Motor neuron (in vitro differentiated cells): ENCODE measurements at regions not wholly inside any gene's neighbourhood (a gene's known extent, or its start where the extent isn't known, plus 50 kb on each side); places are given as distances from the start of the nearest gene placed in this dataset.

Experiments
- ATAC-seq, 8 experiments: fragments of 200-7000 bp; cut with Tn5 transposase; replicated peaks in 6 of 8; 2 replicates each; pipeline ENCODE4 v1.8.0; 2021; ENCODE audit warnings: mild to moderate bottlenecking in 8 of 8, moderate library complexity in 8 of 8
- H3K27ac ChIP-seq, 2 donors: fragments of 250-450 bp; sonication (Bioruptor Pico); 2 replicates each; pipeline ENCODE4 v1.9.0; 2021; ENCODE audit warnings: antibody characterized with exemption in 2 of 2, mild to moderate bottlenecking in 2 of 2, moderate library complexity in 1 of 2
- H3K4me1 ChIP-seq, 2 donors: fragments of 250-450 bp; sonication (Bioruptor Pico); replicated peaks in 1 of 2; 2 replicates each; pipeline ENCODE4 v1.6.1; 2021; ENCODE audit warnings: antibody characterized with exemption in 2 of 2, mild to moderate bottlenecking in 2 of 2, moderate library complexity in 1 of 2
- H3K4me3 ChIP-seq, 5 donors: fragments of 250-450 bp; sonication (Bioruptor Pico); 2 replicates each; pipeline ENCODE4 v1.9.0; 2021; ENCODE audit warnings: antibody characterized with exemption in 5 of 5, mild to moderate bottlenecking in 5 of 5, moderate library complexity in 4 of 5
- WGBS, 10 experiments: fragments of 450-650 bp; shearing (Covaris generic); methylation state at CpG; one replicate each; pipeline ENCODE4 v1.0.0; 2022; 5-methylcytosine and 5-hydroxymethylcytosine counted together
- in situ Hi-C, 9 experiments: fragments of 400-800 bp; cut with MboI; loops; one replicate each; pipeline ENCODE4 v1.15.0; 2021; ENCODE audit warnings: low sequenced_read_pairs in 9 of 9, low pct_unique_long_range_greater_than_20kb in 2 of 9; ENCODE audit not compliant: unreplicated experiment in 9 of 9

DNA sequence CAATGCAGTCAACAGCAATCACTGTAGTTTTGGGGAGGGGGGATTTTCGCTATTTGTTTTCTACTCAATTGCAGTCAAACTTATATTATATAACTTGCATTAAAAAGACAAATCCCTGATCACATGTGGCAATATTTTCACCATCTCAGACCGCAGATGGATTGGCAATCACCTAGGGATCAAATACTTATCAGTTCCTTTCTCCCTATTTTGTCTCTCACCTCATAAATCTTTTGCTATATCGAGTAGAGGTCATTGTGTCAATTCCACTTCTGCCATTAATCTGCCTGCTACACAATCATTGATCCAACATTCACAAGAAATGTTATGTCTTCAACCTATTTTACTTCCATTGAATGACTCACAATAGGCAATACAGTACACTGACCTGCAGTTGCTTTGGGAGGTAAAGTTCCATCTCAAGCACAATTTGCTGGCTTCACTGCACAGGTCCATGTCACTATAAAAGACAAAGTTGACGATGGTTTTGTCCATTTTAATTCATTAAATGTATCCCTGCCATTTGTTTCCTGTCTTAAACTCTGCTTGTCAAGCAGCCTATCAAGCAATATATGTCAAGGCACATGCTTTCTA lies 415.8 kb upstream of the PCDH9 start:
- Histone ChIP-seq H3K27ac (no peak overlapping the region), H3K4me3 (no peak overlapping the region), H3K4me1 (peaks cover 0 to 7% of the 10 kb centered on the region in 2 donors)
- 4 to 86% (median 60%) methylated on average over 2 to 4 of the region's 4 CpGs for WGBS, 10 experiments
- in situ Hi-C loops: no loop called here
- ATAC-seq: peak in 5 of 8 experiments; percentile 49 to 89 (median 78)

DNA sequence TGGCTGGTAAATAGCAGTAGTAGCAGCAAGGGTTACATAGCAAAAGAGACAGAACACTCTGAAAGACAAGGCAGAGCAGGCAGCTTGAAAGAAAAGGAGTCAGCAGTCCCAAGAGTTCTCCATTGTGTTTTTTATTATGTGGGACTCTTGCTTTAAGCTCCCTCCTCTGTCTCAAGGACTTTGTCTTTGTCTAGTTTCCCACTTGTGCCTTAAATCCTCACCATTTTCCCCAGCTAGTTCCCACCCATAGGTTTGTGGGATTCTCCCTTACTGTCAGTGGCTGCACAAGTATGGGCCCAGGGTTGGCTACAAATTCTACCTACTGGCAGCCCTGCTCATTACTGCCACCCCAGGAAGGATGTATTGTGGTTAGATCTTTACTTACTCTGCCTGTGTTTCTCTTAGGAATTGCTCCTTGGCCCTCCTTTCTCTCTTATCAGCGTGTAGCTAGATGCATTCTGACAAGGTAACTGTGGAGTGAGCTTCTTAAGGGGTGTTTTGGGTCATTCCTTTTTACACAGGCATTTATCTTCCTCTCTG lies 413.4 kb upstream of the PCDH9 start:
- in situ Hi-C loops: no loop called here
- Histone ChIP-seq H3K4me1 (peaks cover 0 to 7% of the 10 kb centered on the region in 2 donors), H3K4me3 (no peak overlapping the region), H3K27ac (no peak overlapping the region)
- 0 to 100% (median 67%) methylated on average over 1 of the region's 1 CpG; no CpG with 5 or more reads in 5 of the 10 experiments for WGBS, 10 experiments
- no peak for ATAC-seq

DNA sequence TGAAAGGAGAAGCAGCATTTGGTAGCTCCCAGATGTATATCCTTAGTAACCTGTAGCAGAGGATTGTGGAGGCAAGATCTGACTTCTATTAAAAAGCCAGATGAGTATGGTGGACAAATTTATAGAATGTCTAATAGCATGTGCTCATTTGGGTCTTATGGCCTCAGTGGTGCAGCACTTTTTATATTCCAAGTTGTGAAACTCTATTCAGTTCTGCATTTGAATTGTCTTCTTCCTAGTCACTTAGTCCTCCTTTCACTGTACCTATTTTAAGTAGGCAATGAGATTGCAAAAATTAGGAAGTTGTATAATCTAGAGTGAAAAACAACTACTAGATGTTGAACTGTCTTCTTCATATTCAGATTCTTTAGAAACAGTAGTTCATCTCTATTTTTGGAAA lies 412.5 kb upstream of the PCDH9 start:
- ATAC-seq: no peak
- Histone ChIP-seq H3K27ac (no peak overlapping the region), H3K4me3 (no peak overlapping the region), H3K4me1 (peaks cover 0 to 7% of the 10 kb centered on the region in 2 donors)
- in situ Hi-C loops: no loop called here

DNA sequence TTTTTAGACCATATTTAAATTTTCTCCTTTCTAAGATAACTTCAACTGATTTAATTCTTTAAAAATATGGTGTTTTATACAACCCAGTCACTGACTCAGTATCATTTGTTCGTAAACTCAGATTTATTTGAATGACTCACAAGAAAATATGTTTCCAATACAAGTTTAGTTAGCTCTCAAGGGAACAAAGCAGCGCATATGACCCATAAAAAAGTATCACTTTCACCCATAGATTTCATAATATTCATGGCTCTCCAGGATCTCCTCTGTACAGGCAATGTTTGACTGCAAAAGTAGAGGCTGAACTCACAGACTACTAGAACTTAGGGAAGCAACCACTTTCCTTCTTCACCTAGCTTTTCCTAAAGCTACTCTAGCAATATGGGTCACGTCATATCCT lies 405.6 kb upstream of the PCDH9 start:
- Histone ChIP-seq H3K4me1 (peaks cover 0 to 4% of the 10 kb centered on the region in 2 donors), H3K4me3 (no peak overlapping the region), H3K27ac (no peak overlapping the region)
- WGBS, 10 experiments: 0 to 100% (median 97%) methylated on average over 1 to 3 of the region's 3 CpGs
- in situ Hi-C loops: no loop called here
- no peak for ATAC-seq

DNA sequence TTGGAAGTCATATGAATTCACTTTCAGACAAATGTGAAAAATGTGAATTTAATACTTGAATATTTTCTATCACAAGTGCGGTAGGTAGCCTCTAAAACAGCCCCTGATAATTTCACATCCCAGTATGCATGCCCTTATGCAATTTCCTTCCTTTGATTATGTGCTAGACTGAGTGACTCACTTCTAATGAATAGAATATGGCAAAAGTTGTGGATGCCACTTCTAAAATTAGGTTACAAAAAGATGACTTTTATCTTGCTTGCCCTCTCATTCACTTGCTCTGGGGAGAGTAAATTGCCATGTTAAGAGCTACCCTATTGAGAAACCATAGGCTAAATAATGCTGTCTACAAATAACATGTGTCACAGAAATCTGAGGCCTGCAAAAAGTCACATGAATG lies 402.5 kb upstream of the PCDH9 start:
- no peak overlapping the region for H3K4me3 ChIP-seq
- no peak for ATAC-seq
- peaks cover 0 to 8% of the 10 kb centered on the region in 2 donors for H3K4me1 ChIP-seq
- in situ Hi-C loops: no loop called here
- H3K27ac ChIP-seq: no peak overlapping the region
- WGBS, 10 experiments: 0 to 100% (median 75%) methylated on average over 1 of the region's 1 CpG; no CpG with 5 or more reads in 3 of the 10 experiments

DNA sequence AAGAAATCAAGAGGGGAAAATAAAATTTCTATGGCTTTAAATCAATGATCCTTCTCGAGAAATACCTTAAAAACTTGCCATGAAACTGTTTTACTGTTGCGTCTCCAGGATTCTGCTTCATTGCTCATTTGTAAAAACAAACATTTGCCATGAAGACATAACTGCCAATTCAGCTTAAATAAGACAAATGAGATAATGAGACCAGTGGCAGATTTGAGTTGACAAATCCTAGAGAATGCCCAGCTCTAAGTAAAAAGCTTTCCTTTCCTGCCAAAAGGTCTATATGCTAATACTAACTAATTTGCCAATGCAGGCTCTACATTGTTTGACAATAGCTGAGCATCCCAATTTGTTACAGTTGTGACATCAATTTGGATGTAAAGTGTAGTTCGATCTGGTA lies 400.5 kb upstream of the PCDH9 start:
- in situ Hi-C loops: no loop called here
- ATAC-seq: no peak

DNA sequence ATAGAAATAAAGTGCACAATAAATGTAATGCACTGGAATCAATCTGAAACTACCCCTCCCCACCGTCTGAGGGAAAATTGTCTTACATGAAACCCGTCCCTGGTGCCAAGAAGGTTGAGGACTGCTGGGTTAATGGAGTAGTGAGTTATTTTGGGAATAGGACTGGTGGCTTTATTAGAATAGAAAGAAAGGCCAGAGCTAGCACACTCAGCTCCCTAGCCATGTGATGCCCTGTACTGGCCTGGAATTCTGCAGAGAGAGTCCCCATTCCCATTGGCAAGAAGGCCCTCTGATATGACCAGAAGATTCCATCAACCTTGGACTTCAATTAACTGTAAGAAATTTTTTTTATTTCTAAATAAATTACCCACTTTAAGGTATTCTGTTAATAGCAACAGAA lies 393.5 kb upstream of the PCDH9 start:
- peaks cover 2 to 12% of the 10 kb centered on the region in 2 donors for H3K4me1 ChIP-seq
- no peak for ATAC-seq
- no peak overlapping the region for H3K27ac ChIP-seq
- in situ Hi-C loops: no loop called here
- no peak overlapping the region for H3K4me3 ChIP-seq
- WGBS, 10 experiments: 0 to 82% (median 24%) methylated on average over 1 to 2 of the region's 2 CpGs; no CpG with 5 or more reads in 6 of the 10 experiments

More for the DNA sequence above, 400.5 kb upstream of the PCDH9 start:
- Histone ChIP-seq H3K27ac (no peak overlapping the region), H3K4me1 (peaks cover 0 to 8% of the 10 kb centered on the region in 2 donors), H3K4me3 (no peak overlapping the region)
- WGBS, 10 experiments: 31 to 76% (median 52%) methylated on average over 2 to 3 of the region's 3 CpGs; no CpG with 5 or more reads in 1 of the 10 experiments

DNA sequence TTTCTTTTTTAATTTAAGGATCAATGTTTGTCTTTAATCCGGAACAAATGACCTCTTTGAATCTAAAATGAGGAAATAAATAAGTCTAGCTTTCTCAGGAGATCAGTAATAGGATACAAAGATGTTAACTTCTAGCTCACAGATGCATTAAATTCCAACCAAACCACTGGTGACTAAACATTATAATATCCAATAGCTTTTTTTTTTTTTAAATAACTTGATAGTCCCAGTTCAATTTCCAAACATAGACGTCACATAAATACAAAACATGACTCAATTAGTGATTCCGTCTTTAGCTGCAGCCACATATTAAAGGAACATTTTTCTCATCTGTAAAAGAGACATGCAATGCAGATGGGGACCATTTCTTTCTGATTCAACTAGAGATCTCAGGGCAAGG lies 390.5 kb upstream of the PCDH9 start:
- no peak overlapping the region for H3K27ac ChIP-seq
- H3K4me3 ChIP-seq: no peak overlapping the region
- no peak for ATAC-seq
- H3K4me1 ChIP-seq: peaks cover 2 to 12% of the 10 kb centered on the region in 2 donors
- in situ Hi-C loops: no loop called here
- WGBS, 10 experiments: 0 to 100% (median 72%) methylated on average over 1 to 3 of the region's 3 CpGs; no CpG with 5 or more reads in 1 of the 10 experiments

DNA sequence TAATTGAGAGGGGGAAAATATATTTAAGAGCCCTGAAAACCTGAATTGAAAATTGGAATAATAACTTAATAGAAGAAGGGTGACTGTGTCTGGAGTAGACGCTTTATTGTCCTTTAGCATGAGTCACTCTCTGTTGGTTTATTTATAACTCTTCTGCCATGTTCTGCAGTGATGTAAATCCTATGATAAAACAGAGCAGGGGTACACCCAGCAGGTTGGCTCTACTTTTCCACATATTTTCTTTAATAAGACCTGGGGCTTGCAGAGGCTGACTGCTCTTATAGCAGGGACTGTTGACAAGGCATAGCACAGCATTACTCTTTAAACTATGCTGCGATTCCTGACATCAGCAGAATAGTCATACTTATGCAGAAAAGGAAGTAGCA lies 389.9 kb upstream of the PCDH9 start:
- WGBS, 10 experiments: 0 to 88% (median 64%) methylated on average over 1 to 2 of the region's 2 CpGs; no CpG with 5 or more reads in 1 of the 10 experiments
- ATAC-seq: peak in 7 of 8 experiments; percentile 67 to 99 (median 98)
- Histone ChIP-seq H3K27ac (no peak overlapping the region), H3K4me1 (peaks cover 2 to 12% of the 10 kb centered on the region in 2 donors), H3K4me3 (no peak overlapping the region)
- in situ Hi-C loops: no loop called here

DNA sequence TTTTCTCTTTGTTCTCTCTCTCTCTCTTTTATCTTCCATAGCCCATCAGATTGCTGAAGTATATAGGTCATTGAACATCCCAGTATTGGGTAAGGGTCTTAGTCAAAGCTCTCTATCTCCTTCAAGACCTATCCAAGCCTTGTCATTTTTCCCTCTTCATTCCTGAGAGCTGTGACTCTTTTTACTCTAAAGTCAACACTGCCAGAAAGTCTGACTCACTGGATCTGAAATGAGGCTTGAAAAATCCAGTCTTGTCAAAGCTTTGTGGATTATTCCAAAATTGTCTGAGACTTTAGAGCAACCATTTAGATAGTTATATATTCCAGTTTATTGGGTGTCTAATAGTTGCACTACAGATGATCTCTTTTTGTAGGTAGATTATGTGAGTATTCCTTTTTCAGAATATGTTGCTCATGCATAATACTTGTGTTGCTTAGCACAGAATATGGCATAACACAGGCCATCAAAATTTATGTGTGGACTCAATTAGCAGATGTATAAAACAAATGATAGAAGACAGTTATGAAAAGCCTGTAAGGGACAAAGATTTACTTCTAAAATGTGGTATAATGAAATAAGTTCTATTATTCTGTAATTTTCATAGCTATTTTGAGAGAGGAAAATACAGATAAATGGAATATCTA lies 389.3 kb upstream of the PCDH9 start:
- in situ Hi-C loops: no loop called here
- peak in 7 of 8 experiments; percentile 29 to 61 (median 45) for ATAC-seq
- Histone ChIP-seq H3K4me3 (no peak overlapping the region), H3K27ac (no peak overlapping the region), H3K4me1 (peaks cover 2 to 12% of the 10 kb centered on the region in 2 donors)

DNA sequence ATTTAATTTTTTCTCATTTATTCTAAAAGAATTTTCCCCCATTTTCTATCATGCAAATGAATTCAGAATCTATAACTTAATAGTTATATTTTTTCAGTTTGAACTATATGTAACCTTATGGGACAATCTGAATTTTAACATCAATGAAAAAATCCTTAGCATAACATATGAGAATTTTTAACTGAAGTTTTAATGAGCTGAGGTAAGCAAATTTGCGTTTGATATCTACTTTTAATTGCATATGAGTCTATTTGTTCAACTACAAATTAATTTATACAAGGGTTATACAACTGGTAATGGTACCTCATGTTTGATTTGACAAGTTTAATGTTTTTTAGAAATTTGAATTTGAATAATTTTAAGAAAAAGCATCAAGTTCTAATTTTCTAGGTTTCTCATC lies 384.4 kb upstream of the PCDH9 start:
- no peak for ATAC-seq
- WGBS, 10 experiments: 6 to 100% (median 100%) methylated on average over 1 of the region's 1 CpG; no CpG with 5 or more reads in 1 of the 10 experiments
- in situ Hi-C loops: no loop called here
- Histone ChIP-seq H3K27ac (no peak overlapping the region), H3K4me1 (peaks cover 0 to 3% of the 10 kb centered on the region in 2 donors), H3K4me3 (no peak overlapping the region)

DNA sequence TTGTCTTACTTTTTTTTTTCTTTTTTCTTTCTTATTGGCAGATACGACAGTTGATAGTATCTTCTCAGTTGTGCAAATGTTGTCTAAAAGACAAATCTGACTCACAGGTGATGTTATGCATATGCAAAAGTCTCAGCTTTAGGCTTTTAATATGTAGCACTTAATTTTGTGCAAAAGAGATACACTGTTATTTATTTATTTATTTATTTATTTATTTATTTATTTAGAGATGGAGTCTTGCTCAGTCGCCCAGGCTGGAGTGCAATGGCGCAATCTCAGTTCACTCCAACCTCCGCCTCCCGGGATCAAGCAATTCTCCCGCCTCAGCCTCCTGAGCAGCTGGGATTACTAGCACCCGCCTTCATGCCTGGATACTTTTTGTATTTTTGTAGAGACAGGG lies 383.9 kb upstream of the PCDH9 start:
- ATAC-seq: no peak
- 43 to 100% (median 87%) methylated on average over 1 to 7 of the region's 7 CpGs; no CpG with 5 or more reads in 1 of the 10 experiments for WGBS, 10 experiments
- no peaks in the 10 kb centered on the region for H3K4me1 ChIP-seq
- in situ Hi-C loops: no loop called here
- H3K4me3 ChIP-seq: no peak overlapping the region
- no peak overlapping the region for H3K27ac ChIP-seq

DNA sequence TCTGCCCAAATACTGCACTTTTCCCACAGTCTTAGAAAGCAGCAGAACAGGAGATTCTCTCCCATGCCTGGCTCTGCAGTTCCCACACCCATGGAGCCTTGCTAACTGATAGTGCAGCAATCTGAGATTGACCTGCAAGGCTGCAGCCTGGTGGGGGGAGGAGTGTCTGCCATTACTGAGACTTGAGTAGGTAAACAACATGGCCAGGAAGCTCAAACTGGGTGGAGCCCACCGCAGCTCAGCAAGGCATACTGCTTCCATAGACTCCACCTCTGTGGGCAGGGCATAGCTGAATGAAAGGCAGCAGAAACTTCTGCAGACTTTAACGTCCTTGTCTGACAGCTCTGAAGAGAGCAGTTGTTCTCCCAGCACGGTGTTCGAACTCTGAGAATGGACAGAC lies 358.5 kb upstream of the PCDH9 start:
- no peak for ATAC-seq
- H3K27ac ChIP-seq: no peak overlapping the region
- no peaks in the 10 kb centered on the region for H3K4me1 ChIP-seq
- 20 to 100% (median 67%) methylated on average over 1 to 2 of the region's 4 CpGs; no CpG with 5 or more reads in 3 of the 10 experiments for WGBS, 10 experiments
- in situ Hi-C loops: no loop called here
- H3K4me3 ChIP-seq: no peak overlapping the region

DNA sequence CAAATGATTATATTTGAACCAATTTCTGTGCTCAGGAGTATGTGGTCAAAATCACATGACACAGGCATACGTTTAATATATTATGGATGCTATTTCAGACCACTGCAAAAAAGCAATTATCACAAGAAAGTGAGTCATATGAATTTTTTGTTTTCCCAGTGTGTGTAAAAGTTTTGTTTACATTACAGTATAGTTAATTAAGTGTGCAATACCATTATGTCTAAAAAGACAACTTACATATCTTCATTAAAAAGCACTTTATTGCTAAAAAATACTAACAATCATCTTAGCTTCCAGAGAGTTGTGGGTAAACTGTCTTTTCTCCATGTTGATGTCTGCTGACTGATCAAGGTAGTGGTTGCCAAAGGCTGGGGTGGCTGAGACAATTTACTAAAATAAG lies 347.2 kb upstream of the PCDH9 start:
- H3K4me1 ChIP-seq: no peaks in the 10 kb centered on the region
- in situ Hi-C loops: no loop called here
- no peak for ATAC-seq
- WGBS, 10 experiments: 0 to 100% (median 57%) methylated on average over 1 of the region's 1 CpG; no CpG with 5 or more reads in 1 of the 10 experiments
- H3K4me3 ChIP-seq: no peak overlapping the region
- no peak overlapping the region for H3K27ac ChIP-seq
